ENCODE measurements at regions not wholly inside any gene's neighbourhood (a gene's known extent, or its start where the extent isn't known, plus 50 kb on each side); places are given as distances from the start of the nearest gene placed in this dataset.

DNA sequence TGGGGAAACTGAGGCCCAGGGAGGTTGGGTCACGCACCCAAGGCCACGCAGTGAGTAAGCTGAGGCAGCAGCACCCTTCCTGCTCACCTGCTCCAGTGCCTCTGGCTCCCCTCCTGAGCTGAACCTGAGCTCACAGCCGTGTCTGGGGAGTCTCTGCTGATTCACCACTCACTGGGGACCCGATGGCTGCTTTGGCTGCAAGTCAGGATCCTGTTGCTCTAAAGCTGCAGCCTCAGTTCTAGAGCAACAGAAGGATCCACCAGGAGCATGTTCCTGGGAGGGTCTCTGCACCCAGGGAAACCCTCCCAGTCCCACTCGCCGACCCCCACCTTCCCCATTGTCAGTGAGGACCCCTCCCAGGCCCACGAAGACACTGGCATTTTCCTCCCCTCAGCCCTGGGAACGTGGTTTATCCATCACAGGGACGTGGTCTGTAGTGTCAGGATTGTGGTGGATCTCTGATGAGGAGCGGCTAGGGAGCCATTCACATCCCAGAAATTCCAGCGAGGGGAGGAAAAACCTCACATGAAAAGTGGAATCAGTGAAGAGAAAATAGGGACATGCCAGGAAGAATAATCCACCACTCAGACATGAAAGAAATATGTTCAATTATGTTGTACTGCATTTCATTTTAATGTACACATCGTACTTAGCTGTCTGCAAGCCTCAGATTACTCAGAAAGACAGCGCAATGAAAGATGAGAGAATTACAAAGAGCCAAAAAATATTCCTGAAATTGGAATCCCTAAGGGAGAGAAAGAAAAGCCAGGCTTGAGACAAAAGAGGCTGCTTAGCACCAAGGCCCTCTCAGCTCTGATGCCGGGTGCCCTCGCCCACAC lies 447.2 kb downstream of the MATN1 start:
- TF ChIP-seq, protein P1, sequence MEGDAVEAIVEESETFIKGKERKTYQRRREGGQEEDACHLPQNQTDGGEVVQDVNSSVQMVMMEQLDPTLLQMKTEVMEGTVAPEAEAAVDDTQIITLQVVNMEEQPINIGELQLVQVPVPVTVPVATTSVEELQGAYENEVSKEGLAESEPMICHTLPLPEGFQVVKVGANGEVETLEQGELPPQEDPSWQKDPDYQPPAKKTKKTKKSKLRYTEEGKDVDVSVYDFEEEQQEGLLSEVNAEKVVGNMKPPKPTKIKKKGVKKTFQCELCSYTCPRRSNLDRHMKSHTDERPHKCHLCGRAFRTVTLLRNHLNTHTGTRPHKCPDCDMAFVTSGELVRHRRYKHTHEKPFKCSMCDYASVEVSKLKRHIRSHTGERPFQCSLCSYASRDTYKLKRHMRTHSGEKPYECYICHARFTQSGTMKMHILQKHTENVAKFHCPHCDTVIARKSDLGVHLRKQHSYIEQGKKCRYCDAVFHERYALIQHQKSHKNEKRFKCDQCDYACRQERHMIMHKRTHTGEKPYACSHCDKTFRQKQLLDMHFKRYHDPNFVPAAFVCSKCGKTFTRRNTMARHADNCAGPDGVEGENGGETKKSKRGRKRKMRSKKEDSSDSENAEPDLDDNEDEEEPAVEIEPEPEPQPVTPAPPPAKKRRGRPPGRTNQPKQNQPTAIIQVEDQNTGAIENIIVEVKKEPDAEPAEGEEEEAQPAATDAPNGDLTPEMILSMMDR (IDR thresholded peaks at IDR 0.05) = no peak
- TF ChIP-seq EP300 (IDR thresholded peaks at IDR 0.05) (no peak), POLR2A (IDR thresholded peaks at IDR 0.05) (no peak)
